ENCODE measurements at regions not wholly inside any gene's neighbourhood (a gene's known extent, or its start where the extent isn't known, plus 50 kb on each side); places are given as distances from the start of the nearest gene placed in this dataset.

DNA sequence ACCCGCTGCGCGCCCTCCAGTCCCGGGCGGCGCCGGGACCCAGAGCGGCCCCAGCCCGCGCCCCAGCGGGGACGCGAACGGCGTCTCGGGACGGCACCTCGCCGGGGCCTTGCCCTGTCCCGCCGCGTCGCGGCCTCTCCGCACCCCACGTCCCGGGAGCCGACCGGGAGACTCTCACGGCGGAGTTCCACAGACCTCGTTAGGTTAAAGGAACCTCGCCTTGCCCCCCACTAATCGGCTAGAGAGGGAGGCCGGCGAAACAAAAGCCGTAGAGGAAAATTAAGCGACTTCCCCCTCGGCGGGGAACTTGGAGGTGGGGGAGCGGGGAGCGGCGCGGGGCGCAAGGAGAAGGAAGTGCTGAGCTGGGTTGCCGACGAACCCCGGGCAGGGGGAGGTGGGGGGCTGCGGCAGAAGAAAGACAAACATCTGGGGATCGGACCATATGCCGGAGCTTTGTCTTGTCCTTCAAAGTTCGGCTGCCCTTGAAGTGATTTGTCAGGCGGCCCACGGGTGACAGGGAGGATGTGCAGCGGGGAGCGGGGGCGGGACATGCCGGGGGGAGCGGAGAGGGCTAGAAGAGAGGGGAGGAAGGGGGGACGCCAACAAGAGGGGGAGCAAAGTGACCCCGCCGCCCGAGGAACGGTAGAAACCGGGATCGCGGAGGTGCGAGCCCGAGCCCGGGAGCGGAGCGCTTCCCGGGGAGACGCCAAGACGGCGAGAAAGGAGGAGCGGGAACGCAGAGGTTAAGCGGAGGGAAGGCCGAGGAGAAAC lies 120.0 kb upstream of the RRP15 start (continued):
- TF ChIP-seq, protein P1, sequence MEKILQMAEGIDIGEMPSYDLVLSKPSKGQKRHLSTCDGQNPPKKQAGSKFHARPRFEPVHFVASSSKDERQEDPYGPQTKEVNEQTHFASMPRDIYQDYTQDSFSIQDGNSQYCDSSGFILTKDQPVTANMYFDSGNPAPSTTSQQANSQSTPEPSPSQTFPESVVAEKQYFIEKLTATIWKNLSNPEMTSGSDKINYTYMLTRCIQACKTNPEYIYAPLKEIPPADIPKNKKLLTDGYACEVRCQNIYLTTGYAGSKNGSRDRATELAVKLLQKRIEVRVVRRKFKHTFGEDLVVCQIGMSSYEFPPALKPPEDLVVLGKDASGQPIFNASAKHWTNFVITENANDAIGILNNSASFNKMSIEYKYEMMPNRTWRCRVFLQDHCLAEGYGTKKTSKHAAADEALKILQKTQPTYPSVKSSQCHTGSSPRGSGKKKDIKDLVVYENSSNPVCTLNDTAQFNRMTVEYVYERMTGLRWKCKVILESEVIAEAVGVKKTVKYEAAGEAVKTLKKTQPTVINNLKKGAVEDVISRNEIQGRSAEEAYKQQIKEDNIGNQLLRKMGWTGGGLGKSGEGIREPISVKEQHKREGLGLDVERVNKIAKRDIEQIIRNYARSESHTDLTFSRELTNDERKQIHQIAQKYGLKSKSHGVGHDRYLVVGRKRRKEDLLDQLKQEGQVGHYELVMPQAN (IDR thresholded peaks at IDR 0.05; ENCODE audit: borderline replicate concordance) = no peak
- no peak for TF ChIP-seq NCOA6 (IDR thresholded peaks at IDR 0.05)
- no peak for TF ChIP-seq ZNF57 (CRISPR knock-in tag; IDR thresholded peaks at IDR 0.05)
- TF ChIP-seq, protein P2, sequence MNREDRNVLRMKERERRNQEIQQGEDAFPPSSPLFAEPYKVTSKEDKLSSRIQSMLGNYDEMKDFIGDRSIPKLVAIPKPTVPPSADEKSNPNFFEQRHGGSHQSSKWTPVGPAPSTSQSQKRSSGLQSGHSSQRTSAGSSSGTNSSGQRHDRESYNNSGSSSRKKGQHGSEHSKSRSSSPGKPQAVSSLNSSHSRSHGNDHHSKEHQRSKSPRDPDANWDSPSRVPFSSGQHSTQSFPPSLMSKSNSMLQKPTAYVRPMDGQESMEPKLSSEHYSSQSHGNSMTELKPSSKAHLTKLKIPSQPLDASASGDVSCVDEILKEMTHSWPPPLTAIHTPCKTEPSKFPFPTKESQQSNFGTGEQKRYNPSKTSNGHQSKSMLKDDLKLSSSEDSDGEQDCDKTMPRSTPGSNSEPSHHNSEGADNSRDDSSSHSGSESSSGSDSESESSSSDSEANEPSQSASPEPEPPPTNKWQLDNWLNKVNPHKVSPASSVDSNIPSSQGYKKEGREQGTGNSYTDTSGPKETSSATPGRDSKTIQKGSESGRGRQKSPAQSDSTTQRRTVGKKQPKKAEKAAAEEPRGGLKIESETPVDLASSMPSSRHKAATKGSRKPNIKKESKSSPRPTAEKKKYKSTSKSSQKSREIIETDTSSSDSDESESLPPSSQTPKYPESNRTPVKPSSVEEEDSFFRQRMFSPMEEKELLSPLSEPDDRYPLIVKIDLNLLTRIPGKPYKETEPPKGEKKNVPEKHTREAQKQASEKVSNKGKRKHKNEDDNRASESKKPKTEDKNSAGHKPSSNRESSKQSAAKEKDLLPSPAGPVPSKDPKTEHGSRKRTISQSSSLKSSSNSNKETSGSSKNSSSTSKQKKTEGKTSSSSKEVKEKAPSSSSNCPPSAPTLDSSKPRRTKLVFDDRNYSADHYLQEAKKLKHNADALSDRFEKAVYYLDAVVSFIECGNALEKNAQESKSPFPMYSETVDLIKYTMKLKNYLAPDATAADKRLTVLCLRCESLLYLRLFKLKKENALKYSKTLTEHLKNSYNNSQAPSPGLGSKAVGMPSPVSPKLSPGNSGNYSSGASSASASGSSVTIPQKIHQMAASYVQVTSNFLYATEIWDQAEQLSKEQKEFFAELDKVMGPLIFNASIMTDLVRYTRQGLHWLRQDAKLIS (CRISPR knock-in tag; IDR thresholded peaks at IDR 0.05) = no peak
- TF ChIP-seq HNRNPK (IDR thresholded peaks at IDR 0.05; ENCODE audit: low read depth, low read length, poor library complexity, severe bottlenecking) = no peak
- no peak for TF ChIP-seq MAFK (IDR thresholded peaks at IDR 0.05; ENCODE audit: low read length)

Data from K562 (cell line).